ENCODE measurements at regions not wholly inside any gene's neighbourhood (a gene's known extent, or its start where the extent isn't known, plus 50 kb on each side); places are given as distances from the start of the nearest gene placed in this dataset.

- DNase-seq: peak; percentile 17 to 49
Observed at GRCh38 chr6:137271245-137272183, 52.3 kb upstream of the IFNGR1 start.

GRCh38 chr6:137269803-137270202, 50.6 kb upstream of the IFNGR1 start:
- DNase-seq: no peak

DNA sequence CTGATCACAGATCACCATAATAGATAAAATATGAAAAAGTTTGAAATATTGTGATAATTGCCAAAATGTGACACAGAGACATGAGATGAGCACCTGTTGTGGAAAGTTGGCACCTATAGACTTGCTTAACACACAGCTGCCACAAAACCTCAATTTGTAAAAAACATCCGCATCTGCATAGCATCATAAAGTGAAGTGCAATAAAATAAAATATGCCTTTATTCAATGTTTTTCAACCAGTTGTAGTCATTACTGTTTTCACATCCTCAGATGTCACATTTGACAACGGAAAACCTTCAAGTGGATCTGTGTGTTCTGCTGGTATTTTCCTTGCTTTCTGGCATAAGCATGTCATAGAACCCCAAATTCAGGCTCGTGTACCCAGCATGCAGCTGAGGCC, 50.2 kb upstream of the IFNGR1 start:
- no peak for DNase-seq

Data from right lung (tissue), 2 donors.